ENCODE measurements at regions not wholly inside any gene's neighbourhood (a gene's known extent, or its start where the extent isn't known, plus 50 kb on each side); places are given as distances from the start of the nearest gene placed in this dataset.

- Mint-ChIP-seq H3K27me3 (ENCODE audit: low read depth, unreplicated experiment) (peaks cover 6% of the 10 kb centered on the region), H3K4me3 (ENCODE audit: unreplicated experiment) (no peak overlapping the region)
- H3K27me3 ChIP-seq (ENCODE audit: insufficient read depth, low read length): no peaks in the 10 kb centered on the region
Measured at GRCh38 chr13:40345149-40345514, 321.3 kb downstream of the FOXO1 start.

GRCh38 chr13:40345654-40346372 lies 320.6 kb downstream of the FOXO1 start:
- Histone ChIP-seq H2AFZ (ENCODE audit: low read depth, low read length) (no peak overlapping the region), H3K4me3 (ENCODE audit: insufficient read depth, low read depth, low read length) (no peak overlapping the region), H3K27ac (ENCODE audit: low read depth, low read length) (no peak overlapping the region), H3K9ac (ENCODE audit: low read length) (no peak overlapping the region), H3K4me2 (ENCODE audit: low read length) (no peak overlapping the region), H3K27me3 (ENCODE audit: insufficient read depth, low read length) (no peaks in the 10 kb centered on the region), H3K36me3 (ENCODE audit: insufficient read depth, low read length) (no peaks in the 10 kb centered on the region), H4K20me1 (ENCODE audit: insufficient read depth, low read length) (no peaks in the 10 kb centered on the region), H3K79me2 (ENCODE audit: insufficient read depth, low read length) (no peaks in the 10 kb centered on the region), H3K4me1 (ENCODE audit: insufficient read depth, low read length) (peaks cover 5% of the 10 kb centered on the region), H3K9me3 (ENCODE audit: insufficient read depth, low read depth, low read length) (no peaks in the 10 kb centered on the region)
- DNase-seq (ENCODE audit: low read depth) (no peak), FAIRE-seq (no peak)
- TF ChIP-seq CTCF (IDR thresholded peaks at IDR 0.05; ENCODE audit: insufficient read depth, low read depth, low read length) (no peak), EZH2 (IDR thresholded peaks at IDR 0.05; ENCODE audit: insufficient read depth, low read length) (no peak)
- Mint-ChIP-seq H3K9me3 (ENCODE audit: unreplicated experiment) (peaks cover 6% of the 10 kb centered on the region), H3K4me3 (ENCODE audit: unreplicated experiment) (no peak overlapping the region), H3K27me3 (ENCODE audit: low read depth, unreplicated experiment) (peaks cover 6% of the 10 kb centered on the region), H3K36me3 (ENCODE audit: low read depth, unreplicated experiment) (no peaks in the 10 kb centered on the region), H3K4me1 (ENCODE audit: low read depth, unreplicated experiment) (peaks cover 23% of the 10 kb centered on the region), H3K27ac (ENCODE audit: unreplicated experiment) (no peak overlapping the region)

More at GRCh38 chr13:40345149-40345514, 321.3 kb downstream of the FOXO1 start:
- Histone ChIP-seq H3K36me3 (ENCODE audit: insufficient read depth, low read length) (no peaks in the 10 kb centered on the region), H3K79me2 (ENCODE audit: insufficient read depth, low read length) (no peaks in the 10 kb centered on the region), H2AFZ (ENCODE audit: low read depth, low read length) (no peak overlapping the region), H4K20me1 (ENCODE audit: insufficient read depth, low read length) (no peaks in the 10 kb centered on the region), H3K27ac (ENCODE audit: low read depth, low read length) (no peak overlapping the region), H3K9ac (ENCODE audit: low read length) (no peak overlapping the region), H3K4me3 (ENCODE audit: insufficient read depth, low read depth, low read length) (no peak overlapping the region), H3K9me3 (ENCODE audit: insufficient read depth, low read depth, low read length) (no peaks in the 10 kb centered on the region), H3K4me2 (ENCODE audit: low read length) (no peak overlapping the region), H3K4me1 (ENCODE audit: insufficient read depth, low read length) (peaks cover 5% of the 10 kb centered on the region)
- Mint-ChIP-seq H3K36me3 (ENCODE audit: low read depth, unreplicated experiment) (no peaks in the 10 kb centered on the region), H3K4me1 (ENCODE audit: low read depth, unreplicated experiment) (peaks cover 30% of the 10 kb centered on the region), H3K9me3 (ENCODE audit: unreplicated experiment) (peaks cover 6% of the 10 kb centered on the region), H3K27ac (ENCODE audit: unreplicated experiment) (no peak overlapping the region)
- no peak for TF ChIP-seq CTCF (IDR thresholded peaks at IDR 0.05; ENCODE audit: insufficient read depth, low read depth, low read length)
- no peak for DNase-seq (ENCODE audit: low read depth)
- FAIRE-seq: no peak

- Mint-ChIP-seq H3K4me1 (ENCODE audit: low read depth, unreplicated experiment) (peaks cover 16% of the 10 kb centered on the region), H3K4me3 (ENCODE audit: unreplicated experiment) (no peak overlapping the region), H3K36me3 (ENCODE audit: low read depth, unreplicated experiment) (no peaks in the 10 kb centered on the region), H3K9me3 (ENCODE audit: unreplicated experiment) (peaks cover 6% of the 10 kb centered on the region), H3K27me3 (ENCODE audit: low read depth, unreplicated experiment) (peaks cover 6% of the 10 kb centered on the region), H3K27ac (ENCODE audit: unreplicated experiment) (no peak overlapping the region)
- Histone ChIP-seq H4K20me1 (ENCODE audit: insufficient read depth, low read length) (no peaks in the 10 kb centered on the region), H2AFZ (ENCODE audit: low read depth, low read length) (no peak overlapping the region), H3K36me3 (ENCODE audit: insufficient read depth, low read length) (no peaks in the 10 kb centered on the region), H3K27me3 (ENCODE audit: insufficient read depth, low read length) (no peaks in the 10 kb centered on the region), H3K4me2 (ENCODE audit: low read length) (no peak overlapping the region), H3K9ac (ENCODE audit: low read length) (no peak overlapping the region), H3K4me3 (ENCODE audit: insufficient read depth, low read depth, low read length) (no peak overlapping the region), H3K4me1 (ENCODE audit: insufficient read depth, low read length) (peaks cover under 1% of the 10 kb centered on the region), H3K79me2 (ENCODE audit: insufficient read depth, low read length) (no peaks in the 10 kb centered on the region), H3K9me3 (ENCODE audit: insufficient read depth, low read depth, low read length) (no peaks in the 10 kb centered on the region), H3K27ac (ENCODE audit: low read depth, low read length) (no peak overlapping the region)
- no peak for TF ChIP-seq EZH2 (IDR thresholded peaks at IDR 0.05; ENCODE audit: insufficient read depth, low read length)
- TF ChIP-seq CTCF (IDR thresholded peaks at IDR 0.05; ENCODE audit: insufficient read depth, low read depth, low read length): no peak
- FAIRE-seq (no peak), DNase-seq (ENCODE audit: low read depth) (no peak)
Measured at GRCh38 chr13:40346592-40346991, 319.8 kb downstream of the FOXO1 start.

Measured in astrocyte (in vitro differentiated cells and primary cell).